ENCODE measurements at regions not wholly inside any gene's neighbourhood (a gene's known extent, or its start where the extent isn't known, plus 50 kb on each side); places are given as distances from the start of the nearest gene placed in this dataset.

DNA sequence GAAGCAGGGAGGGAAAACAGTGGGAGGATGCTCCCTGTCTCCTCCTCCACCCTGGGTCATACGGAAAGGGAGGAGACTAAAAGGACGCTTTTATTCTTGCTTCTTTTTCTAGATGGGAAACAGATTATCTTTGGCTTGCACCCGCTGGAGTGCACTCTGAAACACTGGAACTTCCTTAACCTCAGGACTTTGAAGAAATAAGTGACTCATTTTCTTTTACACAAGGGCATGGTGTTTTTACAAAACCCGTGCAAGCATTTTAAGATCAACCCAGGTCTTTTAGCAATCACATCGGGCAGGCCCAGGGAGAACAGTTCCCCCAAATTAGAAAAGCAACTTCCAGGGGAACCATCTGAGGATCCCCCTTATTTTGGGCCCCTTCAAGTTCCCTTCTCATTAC lies 80.9 kb upstream of the TSPAN11 start:
- TF ChIP-seq, protein P1, sequence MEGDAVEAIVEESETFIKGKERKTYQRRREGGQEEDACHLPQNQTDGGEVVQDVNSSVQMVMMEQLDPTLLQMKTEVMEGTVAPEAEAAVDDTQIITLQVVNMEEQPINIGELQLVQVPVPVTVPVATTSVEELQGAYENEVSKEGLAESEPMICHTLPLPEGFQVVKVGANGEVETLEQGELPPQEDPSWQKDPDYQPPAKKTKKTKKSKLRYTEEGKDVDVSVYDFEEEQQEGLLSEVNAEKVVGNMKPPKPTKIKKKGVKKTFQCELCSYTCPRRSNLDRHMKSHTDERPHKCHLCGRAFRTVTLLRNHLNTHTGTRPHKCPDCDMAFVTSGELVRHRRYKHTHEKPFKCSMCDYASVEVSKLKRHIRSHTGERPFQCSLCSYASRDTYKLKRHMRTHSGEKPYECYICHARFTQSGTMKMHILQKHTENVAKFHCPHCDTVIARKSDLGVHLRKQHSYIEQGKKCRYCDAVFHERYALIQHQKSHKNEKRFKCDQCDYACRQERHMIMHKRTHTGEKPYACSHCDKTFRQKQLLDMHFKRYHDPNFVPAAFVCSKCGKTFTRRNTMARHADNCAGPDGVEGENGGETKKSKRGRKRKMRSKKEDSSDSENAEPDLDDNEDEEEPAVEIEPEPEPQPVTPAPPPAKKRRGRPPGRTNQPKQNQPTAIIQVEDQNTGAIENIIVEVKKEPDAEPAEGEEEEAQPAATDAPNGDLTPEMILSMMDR (IDR thresholded peaks at IDR 0.05), result no peak
- TF ChIP-seq EZH2 (IDR thresholded peaks at IDR 0.05; ENCODE audit: borderline replicate concordance, insufficient read depth, low read depth, low read length, poor library complexity, severe bottlenecking), result no peak

Measured in B cell (primary cell).